Skeletal muscle tissue (tissue), 3 donors: ENCODE measurements at regions not wholly inside any gene's neighbourhood (a gene's known extent, or its start where the extent isn't known, plus 50 kb on each side); places are given as distances from the start of the nearest gene placed in this dataset.

Source experiments
- H3K27ac ChIP-seq: one replicate; pipeline ENCODE4 v1.7.0; 2013; ENCODE audit warnings: mild to moderate bottlenecking, low read depth, low read length, inconsistent platforms
- H3K27me3 ChIP-seq, 3 donors: one replicate each; pipeline ENCODE4 v1.7.0; 2013; ENCODE audit warnings: low read length in 3 of 3; ENCODE audit not compliant: control insufficient read depth in 3 of 3, insufficient read depth in 3 of 3
- H3K36me3 ChIP-seq, 3 donors: one replicate each; pipeline ENCODE4 v1.7.0; 2013; ENCODE audit warnings: low read length in 3 of 3; ENCODE audit not compliant: control insufficient read depth in 3 of 3, insufficient read depth in 3 of 3
- H3K4me1 ChIP-seq, 3 donors: one replicate each; pipeline ENCODE4 v1.7.0; 2013; ENCODE audit warnings: low read length in 3 of 3, mild to moderate bottlenecking in 3 of 3; ENCODE audit not compliant: control insufficient read depth in 3 of 3, insufficient read depth in 3 of 3
- H3K4me3 ChIP-seq, 3 donors: one replicate each; pipeline ENCODE4 v1.7.0; 2013; ENCODE audit warnings: low read length in 3 of 3
- H3K9ac ChIP-seq, 3 donors: one replicate each; pipeline ENCODE4 v1.7.0; 2013; ENCODE audit warnings: low read length in 3 of 3, mild to moderate bottlenecking in 3 of 3, moderate library complexity in 2 of 3, low read depth in 1 of 3
- H3K9me3 ChIP-seq, 3 donors: one replicate each; pipeline ENCODE4 v1.7.0; 2013; ENCODE audit warnings: low read length in 3 of 3; ENCODE audit not compliant: control insufficient read depth in 3 of 3
- donor health status: Osteomylitis.

GRCh38 chr15:62643572-62643971 lies 399.0 kb upstream of the TPM1 start:
- no peaks in the 10 kb centered on the region for H3K27me3 ChIP-seq
- no peak overlapping the region for H3K4me3 ChIP-seq
- H3K9me3 ChIP-seq = no peaks in the 10 kb centered on the region
- H3K4me1 ChIP-seq = peaks cover 27 to 48% (median 31%) of the 10 kb centered on the region in 3 donors
- H3K27ac ChIP-seq = no peak overlapping the region
- H3K36me3 ChIP-seq = no peaks in the 10 kb centered on the region
- no peak overlapping the region for H3K9ac ChIP-seq

- H3K9me3 ChIP-seq = no peaks in the 10 kb centered on the region
- no peaks in the 10 kb centered on the region for H3K36me3 ChIP-seq
- peaks cover 27 to 47% (median 31%) of the 10 kb centered on the region in 3 donors for H3K4me1 ChIP-seq
- H3K9ac ChIP-seq = peak overlapping the region in 1 of 3 donors; percentile 4
- H3K27me3 ChIP-seq = no peaks in the 10 kb centered on the region
- H3K4me3 ChIP-seq = no peak overlapping the region
- H3K27ac ChIP-seq = no peak overlapping the region
Observed at GRCh38 chr15:62644216-62644888, 398.2 kb upstream of the TPM1 start.

GRCh38 chr15:62644889-62645742 lies 397.4 kb upstream of the TPM1 start:
- Histone ChIP-seq H3K4me1 (peaks cover 23 to 47% (median 31%) of the 10 kb centered on the region in 3 donors), H3K36me3 (peaks cover 0 to 6% (median 3%) of the 10 kb centered on the region in 3 donors), H3K4me3 (no peak overlapping the region), H3K9me3 (no peaks in the 10 kb centered on the region), H3K9ac (peak overlapping the region in 1 of 3 donors; percentile 4), H3K27me3 (no peaks in the 10 kb centered on the region), H3K27ac (peak overlapping the region; percentile 43)

DNA sequence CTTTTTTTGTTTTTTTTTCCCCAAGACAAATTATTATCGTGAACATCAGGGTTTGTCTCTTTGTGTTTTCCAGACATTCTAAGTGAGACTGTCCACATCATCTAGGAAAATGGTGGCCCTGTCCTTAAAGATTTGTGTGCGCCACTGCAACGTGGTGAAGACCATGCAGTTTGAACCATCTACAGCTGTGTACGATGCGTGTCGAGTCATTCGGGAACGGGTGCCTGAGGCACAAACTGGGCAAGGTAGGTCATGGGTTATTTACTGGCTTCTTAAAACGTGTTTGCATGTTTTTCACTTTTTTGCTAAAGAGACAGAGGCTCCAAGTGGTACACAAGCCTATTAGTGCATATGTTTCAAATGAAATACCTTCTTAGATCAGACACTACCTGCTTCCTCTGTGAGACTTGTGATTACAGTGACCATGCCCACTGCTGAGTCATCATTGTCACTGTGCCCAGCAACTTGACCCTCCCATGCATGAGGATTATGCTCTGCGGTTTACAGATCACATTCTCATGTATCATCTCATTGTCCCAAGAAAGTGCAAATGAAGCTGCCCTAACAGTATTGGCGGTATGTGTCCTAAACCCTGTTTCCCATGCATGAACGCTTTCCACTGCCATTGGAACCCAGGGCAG lies 395.2 kb upstream of the TPM1 start:
- H3K9me3 ChIP-seq = no peaks in the 10 kb centered on the region
- H3K4me3 ChIP-seq = peak overlapping the region in 2 of 3 donors; percentile 14 to 45
- H3K27ac ChIP-seq = peak overlapping the region; percentile 74
- peaks cover 25 to 40% (median 26%) of the 10 kb centered on the region in 3 donors for H3K4me1 ChIP-seq
- H3K27me3 ChIP-seq = no peaks in the 10 kb centered on the region
- peaks cover 2 to 11% (median 8%) of the 10 kb centered on the region in 3 donors for H3K36me3 ChIP-seq
- H3K9ac ChIP-seq = peak overlapping the region in 1 of 3 donors; percentile 40

DNA sequence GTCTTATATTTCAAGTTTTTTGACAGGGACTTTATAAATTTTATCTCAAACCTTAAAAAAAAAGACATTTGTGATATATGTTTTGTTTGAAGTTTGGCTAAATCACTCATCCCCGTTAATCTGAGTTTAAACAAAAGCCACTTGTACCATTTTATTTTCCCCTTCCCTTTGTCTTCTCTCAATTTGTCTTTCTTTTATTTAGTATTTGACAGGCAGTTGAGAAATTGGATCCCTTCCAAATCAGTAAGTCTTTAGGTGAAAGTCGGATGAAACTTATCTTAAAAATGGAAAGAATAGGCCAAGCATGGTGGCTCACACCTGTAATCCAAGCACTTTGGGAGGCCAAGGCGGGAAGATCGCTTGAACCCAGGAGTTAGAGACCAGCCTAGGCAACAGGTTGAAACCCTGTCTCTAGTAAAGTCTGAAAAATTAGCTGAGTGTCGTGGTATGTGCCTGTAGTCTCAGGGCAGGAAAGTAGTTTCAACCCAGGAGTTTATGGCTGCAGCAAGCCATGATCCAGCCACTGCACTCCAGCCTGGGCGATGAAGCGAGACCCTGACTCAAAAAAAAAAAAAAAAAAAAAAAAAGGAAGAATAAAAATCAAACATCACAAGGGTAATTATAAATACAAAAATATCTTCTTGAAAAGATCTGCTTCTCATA lies 394.6 kb upstream of the TPM1 start:
- Histone ChIP-seq H3K4me3 (peak overlapping the region in 1 of 3 donors; percentile 45), H3K27me3 (no peaks in the 10 kb centered on the region), H3K4me1 (peaks cover 25 to 40% (median 26%) of the 10 kb centered on the region in 3 donors), H3K9me3 (no peaks in the 10 kb centered on the region), H3K27ac (peak overlapping the region; percentile 74), H3K36me3 (peaks cover 3 to 12% (median 11%) of the 10 kb centered on the region in 3 donors), H3K9ac (peak overlapping the region in 1 of 3 donors; percentile 40)

DNA sequence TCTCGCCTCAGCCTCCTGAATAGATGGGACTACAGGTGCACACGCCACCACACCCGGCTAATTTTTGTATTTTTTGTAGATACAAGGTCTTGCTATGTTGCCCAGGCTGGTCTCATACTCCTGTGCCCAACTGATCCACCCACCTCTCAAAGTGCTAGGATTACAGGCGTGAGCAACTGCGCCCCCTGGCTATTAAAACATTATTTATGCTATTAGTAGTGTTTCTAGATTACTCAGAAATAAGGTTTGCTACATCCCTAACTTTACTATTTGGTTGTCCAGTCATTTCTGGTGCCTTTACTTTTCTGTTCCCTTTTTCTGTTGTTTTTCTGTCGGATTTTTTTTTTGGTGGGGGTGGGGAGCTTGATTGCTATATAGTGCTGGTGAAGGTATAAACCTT lies 393.6 kb upstream of the TPM1 start:
- peaks cover 25 to 38% (median 26%) of the 10 kb centered on the region in 3 donors for H3K4me1 ChIP-seq
- H3K9me3 ChIP-seq = no peaks in the 10 kb centered on the region
- no peaks in the 10 kb centered on the region for H3K27me3 ChIP-seq
- no peak overlapping the region for H3K4me3 ChIP-seq
- H3K36me3 ChIP-seq = peaks cover 3 to 18% (median 16%) of the 10 kb centered on the region in 3 donors
- no peak overlapping the region for H3K9ac ChIP-seq
- H3K27ac ChIP-seq = no peak overlapping the region

DNA sequence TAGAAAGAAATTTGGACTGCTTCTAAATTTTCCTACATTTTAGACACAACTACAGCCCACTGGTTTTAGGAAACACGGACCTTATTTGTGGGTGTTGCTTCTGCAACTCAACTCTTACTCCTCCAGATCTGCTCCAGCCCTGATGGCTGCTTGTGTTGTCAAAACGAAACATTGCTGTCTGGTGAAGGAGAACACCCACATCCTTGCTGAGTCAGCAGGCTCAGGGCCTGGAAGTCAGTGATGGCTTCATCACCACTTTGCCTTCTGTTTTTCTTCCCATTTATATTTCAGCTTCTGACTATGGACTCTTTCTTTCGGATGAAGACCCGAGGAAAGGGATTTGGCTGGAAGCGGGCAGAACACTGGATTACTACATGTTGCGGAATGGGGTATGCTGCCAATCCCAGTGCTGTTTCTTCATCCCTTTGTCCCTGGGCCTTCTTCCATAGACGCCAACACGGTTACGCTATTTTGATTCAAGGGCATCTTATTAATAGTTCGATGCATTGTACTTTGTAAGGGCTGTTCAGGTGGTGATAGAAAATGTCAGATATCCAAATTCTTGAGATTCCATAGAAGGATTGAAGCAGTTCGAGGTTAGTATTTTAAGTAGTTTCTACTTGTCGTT lies 392.6 kb upstream of the TPM1 start:
- no peak overlapping the region for H3K4me3 ChIP-seq
- H3K36me3 ChIP-seq = peaks cover 3 to 19% (median 18%) of the 10 kb centered on the region in 3 donors
- H3K27ac ChIP-seq = peak overlapping the region; percentile 34
- H3K4me1 ChIP-seq = peaks cover 20 to 33% (median 20%) of the 10 kb centered on the region in 3 donors
- H3K27me3 ChIP-seq = no peaks in the 10 kb centered on the region
- no peak overlapping the region for H3K9ac ChIP-seq
- no peaks in the 10 kb centered on the region for H3K9me3 ChIP-seq

DNA sequence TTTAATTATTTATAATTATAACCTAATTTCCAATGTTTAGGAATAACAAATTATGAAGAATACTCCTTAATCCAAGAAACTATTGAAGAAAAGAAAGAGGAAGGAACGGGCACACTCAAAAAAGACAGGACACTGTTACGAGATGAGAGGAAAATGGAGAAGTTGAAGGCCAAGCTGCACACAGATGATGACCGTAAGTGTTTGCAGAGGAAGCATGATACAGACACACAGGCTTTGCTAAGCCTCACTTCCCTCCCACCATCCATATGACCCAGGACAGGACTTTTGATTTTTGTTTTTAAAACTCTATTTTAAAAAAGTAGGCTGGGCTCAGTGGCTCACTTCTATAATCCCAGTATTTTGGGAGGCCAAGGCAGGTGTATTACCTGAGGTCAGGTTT lies 389.4 kb upstream of the TPM1 start:
- Histone ChIP-seq H3K4me3 (no peak overlapping the region), H3K27ac (no peak overlapping the region), H3K9me3 (no peaks in the 10 kb centered on the region)

DNA sequence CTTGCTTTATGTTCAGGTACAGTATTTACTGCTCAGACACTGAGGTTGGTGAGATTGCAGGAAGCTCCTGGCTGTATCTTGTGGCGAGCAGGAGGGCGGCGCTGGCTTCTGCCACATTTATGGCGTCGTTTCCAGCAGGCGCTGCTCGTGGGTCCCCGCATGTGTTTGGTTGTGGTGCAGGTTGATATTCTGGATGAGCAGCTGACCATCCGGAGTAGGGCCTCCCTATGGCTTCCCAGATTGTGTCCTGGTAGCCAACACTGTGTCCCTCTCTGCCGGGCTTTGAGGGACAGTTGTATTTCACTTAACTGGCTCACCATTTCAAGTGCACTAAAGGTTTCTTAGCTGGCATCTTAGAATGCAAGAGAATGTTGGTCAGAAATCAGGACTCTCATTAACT lies 386.5 kb upstream of the TPM1 start:
- Histone ChIP-seq H3K9ac (no peak overlapping the region), H3K27me3 (no peaks in the 10 kb centered on the region), H3K9me3 (no peaks in the 10 kb centered on the region), H3K27ac (no peak overlapping the region), H3K4me3 (no peak overlapping the region), H3K36me3 (peaks cover 7 to 39% (median 37%) of the 10 kb centered on the region in 3 donors), H3K4me1 (no peaks in the 10 kb centered on the region)

More for the DNA sequence above, 389.4 kb upstream of the TPM1 start:
- Histone ChIP-seq H3K9ac (no peak overlapping the region), H3K36me3 (peaks cover 7 to 36% (median 31%) of the 10 kb centered on the region in 3 donors), H3K27me3 (no peaks in the 10 kb centered on the region), H3K4me1 (peaks cover 0 to 9% (median 3%) of the 10 kb centered on the region in 3 donors)
